HEK293 (cell line): ENCODE measurements at regions not wholly inside any gene's neighbourhood (a gene's known extent, or its start where the extent isn't known, plus 50 kb on each side); places are given as distances from the start of the nearest gene placed in this dataset.

ENCODE experiments used
- CTCF ChIA-PET: fragments of 350-600 bp; formaldehyde crosslinking; extraction: SDS; loops from one replicate; lab custom pipeline; 2021; ENCODE audit warnings: antibody characterized with exemption; lab: Yijun Ruan, JAX
- POLR2A ChIA-PET: fragments of 300-600 bp; formaldehyde crosslinking; extraction: SDS; loops from one replicate; lab custom pipeline; 2020; ENCODE audit warnings: antibody characterized with exemption, inconsistent platforms; lab: Yijun Ruan, JAX
- H3K27ac ChIP-seq: fragments of 200-500 bp; sonication (Bioruptor generic); 2 replicates; pipeline ENCODE4 v1.5.1; 2014; ENCODE audit warnings: low read depth, low read length, control low read depth, inconsistent platforms; ENCODE audit errors: extremely low read depth
- H3K36me3 ChIP-seq, 2 experiments: fragments of 200-500 bp in 1 of 2; sonication (Bioruptor generic) in 1 of 2; 1 replicate in 1 of 2; 2 replicates in 1 of 2; pipeline ENCODE4 v1.5.1; 2014 to 2017; ENCODE audit warnings: inconsistent platforms in 2 of 2, low read length in 2 of 2; ENCODE audit not compliant: control insufficient read depth in 2 of 2, insufficient read depth in 1 of 2
- H3K4me1 ChIP-seq: fragments of 200-500 bp; sonication (Bioruptor generic); 2 replicates; pipeline ENCODE4 v1.5.1; 2014; ENCODE audit warnings: mild to moderate bottlenecking, low read length, inconsistent platforms; ENCODE audit not compliant: control insufficient read depth, insufficient read depth
- H3K4me3 ChIP-seq: 2 replicates; pipeline ENCODE4 v1.5.1; 2011; ENCODE audit warnings: low read depth, mild to moderate bottlenecking, control low read depth, low read length, moderate library complexity
- H3K9me3 ChIP-seq: fragments of 200-500 bp; sonication (Bioruptor generic); 2 replicates; pipeline ENCODE4 v1.5.1; 2014; ENCODE audit warnings: low read depth, low read length, inconsistent platforms; ENCODE audit not compliant: control insufficient read depth, insufficient read depth
- GLIS1 ChIP-seq: fragments of 450-650 bp; formaldehyde crosslinking; IDR thresholded peaks from 2 replicates; pipeline ENCODE4 v1.5.1; 2016; ENCODE audit warnings: missing biosample characterization, missing genetic modification characterization
- GLIS2 ChIP-seq: fragments of 450-650 bp; formaldehyde crosslinking; IDR thresholded peaks from 2 replicates; pipeline ENCODE4 v1.5.1; 2016; ENCODE audit warnings: missing biosample characterization, missing genetic modification characterization
- HOXC10 ChIP-seq: sonication (generic); formaldehyde crosslinking; IDR thresholded peaks from 2 replicates; pipeline ENCODE4 v1.8.1; 2023; ENCODE audit warnings: mild to moderate bottlenecking, missing genetic modification reagents
- KLF10 ChIP-seq: fragments of 450-650 bp; IDR thresholded peaks from 2 replicates; pipeline ENCODE4 v1.5.1; 2018; ENCODE audit warnings: missing biosample characterization, mild to moderate bottlenecking, missing genetic modification characterization
- KLF16 ChIP-seq: fragments of 450-650 bp; formaldehyde crosslinking; IDR thresholded peaks from 2 replicates; pipeline ENCODE4 v1.5.1; 2017; ENCODE audit warnings: missing biosample characterization, missing genetic modification characterization
- KLF7 ChIP-seq: fragments of 450-650 bp; formaldehyde crosslinking; IDR thresholded peaks from 2 replicates; pipeline ENCODE4 v1.5.1; 2016; ENCODE audit warnings: missing biosample characterization, missing genetic modification characterization, borderline replicate concordance
- KLF9 ChIP-seq: fragments of 450-650 bp; formaldehyde crosslinking; IDR thresholded peaks from 2 replicates; pipeline ENCODE4 v1.5.1; 2016; ENCODE audit warnings: missing biosample characterization, missing genetic modification characterization, low read depth
- PRDM1 ChIP-seq: fragments of 450-650 bp; formaldehyde crosslinking; IDR thresholded peaks from 2 replicates; pipeline ENCODE4; 2016; ENCODE audit warnings: missing biosample characterization, missing genetic modification characterization
- TCF7L2 ChIP-seq: IDR thresholded peaks from 2 replicates; pipeline ENCODE4 v1.6.1; 2011; ENCODE audit warnings: low read depth, mild to moderate bottlenecking, inconsistent platforms, low read length, moderate library complexity, borderline replicate concordance
- WT1 ChIP-seq: fragments of 450-650 bp; formaldehyde crosslinking; IDR thresholded peaks from 2 replicates; pipeline ENCODE4 v1.5.1; 2016; ENCODE audit warnings: missing biosample characterization, missing genetic modification characterization
- ZNF112 ChIP-seq: fragments of 450-650 bp; formaldehyde crosslinking; IDR thresholded peaks from 2 replicates; pipeline ENCODE4 v1.5.0; 2017; ENCODE audit warnings: missing biosample characterization, missing genetic modification characterization
- ZNF133 ChIP-seq: fragments of 450-650 bp; formaldehyde crosslinking; IDR thresholded peaks from 2 replicates; pipeline ENCODE4 v1.5.1; 2016; ENCODE audit warnings: missing biosample characterization, missing genetic modification characterization
- ZNF266 ChIP-seq: fragments of 450-650 bp; formaldehyde crosslinking; IDR thresholded peaks from 2 replicates; pipeline ENCODE4 v1.5.1; 2016; ENCODE audit warnings: missing biosample characterization, missing genetic modification characterization, low read depth
- ZNF416 ChIP-seq: fragments of 450-650 bp; formaldehyde crosslinking; IDR thresholded peaks from 2 replicates; pipeline ENCODE4 v1.5.1; 2016; ENCODE audit warnings: missing biosample characterization, missing genetic modification characterization
- ZNF473 ChIP-seq: fragments of 450-650 bp; formaldehyde crosslinking; IDR thresholded peaks from 2 replicates; pipeline ENCODE4 v1.5.1; 2017; ENCODE audit warnings: missing biosample characterization, missing genetic modification characterization
- ZNF48 ChIP-seq: fragments of 450-650 bp; formaldehyde crosslinking; IDR thresholded peaks from 2 replicates; pipeline ENCODE4 v1.5.1; 2016; ENCODE audit warnings: missing biosample characterization, missing genetic modification characterization
- ZNF510 ChIP-seq: fragments of 450-650 bp; formaldehyde crosslinking; IDR thresholded peaks from 2 replicates; pipeline ENCODE4 v1.5.1; 2018; ENCODE audit warnings: mild to moderate bottlenecking, missing genetic modification characterization, missing biosample characterization; ENCODE audit not compliant: insufficient replicate concordance
- ZNF544 ChIP-seq: fragments of 450-650 bp; formaldehyde crosslinking; IDR thresholded peaks from 2 replicates; pipeline ENCODE4 v1.5.0; 2017; ENCODE audit warnings: missing biosample characterization, missing genetic modification characterization
- ZNF600 ChIP-seq: fragments of 450-650 bp; formaldehyde crosslinking; IDR thresholded peaks from 2 replicates; pipeline ENCODE4 v1.5.1; 2016; ENCODE audit warnings: missing biosample characterization, missing genetic modification characterization
- ZNF785 ChIP-seq: fragments of 450-650 bp; formaldehyde crosslinking; IDR thresholded peaks from 2 replicates; pipeline ENCODE4 v1.5.1; 2016; ENCODE audit warnings: missing biosample characterization, missing genetic modification characterization
- ZSCAN16 ChIP-seq: fragments of 450-650 bp; formaldehyde crosslinking; IDR thresholded peaks from 2 replicates; pipeline ENCODE4 v1.5.1; 2016; ENCODE audit warnings: missing biosample characterization, missing genetic modification characterization
- TF ChIP-seq, protein P1 (sequence below): fragments of 450-650 bp; formaldehyde crosslinking; IDR thresholded peaks from 2 replicates; pipeline ENCODE4 v1.5.1; 2016; ENCODE audit warnings: missing biosample characterization, missing genetic modification characterization
- TF ChIP-seq, protein P2 (sequence below): fragments of 450-650 bp; formaldehyde crosslinking; IDR thresholded peaks from 2 replicates; pipeline ENCODE4 v1.5.1; 2017; ENCODE audit warnings: missing biosample characterization, mild to moderate bottlenecking, missing genetic modification characterization, moderate library complexity
- TF ChIP-seq, protein P3 (sequence below): fragments of 450-650 bp; formaldehyde crosslinking; optimal IDR thresholded peaks from 2 replicates; pipeline ENCODE3; 2016; ENCODE audit warnings: missing biosample characterization, mild to moderate bottlenecking, missing genetic modification characterization
- TF ChIP-seq, protein P4 (sequence below): fragments of 450-650 bp; formaldehyde crosslinking; IDR thresholded peaks from 2 replicates; pipeline ENCODE4 v1.5.1; 2017; ENCODE audit warnings: missing biosample characterization, missing genetic modification characterization

DNA sequence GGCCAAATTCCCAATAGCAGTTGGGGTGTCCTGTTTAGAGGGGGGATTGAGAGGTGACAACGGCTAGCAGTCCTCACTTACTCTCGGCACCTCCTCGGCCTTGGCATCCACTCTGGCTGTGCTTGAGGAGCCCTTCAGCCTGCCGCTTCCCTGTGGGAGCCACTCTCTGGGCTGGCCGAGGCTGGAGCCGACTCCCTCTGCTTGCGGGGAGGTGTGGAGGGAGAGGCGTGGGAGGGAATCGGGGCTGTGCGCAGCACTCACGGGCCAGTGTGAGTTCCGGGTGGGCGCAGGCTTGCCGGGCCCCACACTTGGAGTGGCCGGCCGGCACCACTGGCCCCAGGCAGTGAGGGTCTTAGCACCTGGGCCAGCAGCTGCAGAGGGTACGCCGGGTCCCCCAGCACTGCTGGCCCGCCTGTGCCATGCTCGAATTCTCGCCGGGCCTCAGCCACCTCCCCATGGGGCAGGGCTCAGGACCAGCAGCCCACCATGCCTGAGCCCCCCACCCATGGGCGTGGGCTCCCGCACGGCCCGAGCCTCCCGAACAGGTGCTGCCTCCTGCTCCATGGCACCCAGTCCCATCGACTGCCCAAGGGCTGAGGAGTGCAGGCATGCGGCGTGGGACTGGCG lies 705.9 kb upstream of the ZNF804A start:
- Histone ChIP-seq H3K4me1 (no peaks in the 10 kb centered on the region), H3K36me3 (no peaks in the 10 kb centered on the region), H3K4me3 (no peak overlapping the region), H3K9me3 (no peaks in the 10 kb centered on the region), H3K27ac (no peak overlapping the region)
- ChIA-PET POLR2A (no interaction called here), CTCF (no interaction called here)
- TF ChIP-seq PRDM1 (tag by site-specific recombination) (no peak), ZNF416 (tag by site-specific recombination) (no peak), KLF10 (tag by site-specific recombination) (no peak), ZNF48 (tag by site-specific recombination) (no peak), ZNF133 (no peak), WT1 (tag by site-specific recombination) (no peak), KLF16 (tag by site-specific recombination) (no peak), ZNF510 (tag by site-specific recombination) (no peak), GLIS2 (no peak), ZNF785 (tag by site-specific recombination) (no peak), GLIS1 (tag by site-specific recombination) (no peak), KLF9 (tag by site-specific recombination) (no peak), HOXC10 (no peak), ZNF473 (tag by site-specific recombination) (no peak), ZNF544 (tag by site-specific recombination) (no peak)
- TF ChIP-seq, protein P1, sequence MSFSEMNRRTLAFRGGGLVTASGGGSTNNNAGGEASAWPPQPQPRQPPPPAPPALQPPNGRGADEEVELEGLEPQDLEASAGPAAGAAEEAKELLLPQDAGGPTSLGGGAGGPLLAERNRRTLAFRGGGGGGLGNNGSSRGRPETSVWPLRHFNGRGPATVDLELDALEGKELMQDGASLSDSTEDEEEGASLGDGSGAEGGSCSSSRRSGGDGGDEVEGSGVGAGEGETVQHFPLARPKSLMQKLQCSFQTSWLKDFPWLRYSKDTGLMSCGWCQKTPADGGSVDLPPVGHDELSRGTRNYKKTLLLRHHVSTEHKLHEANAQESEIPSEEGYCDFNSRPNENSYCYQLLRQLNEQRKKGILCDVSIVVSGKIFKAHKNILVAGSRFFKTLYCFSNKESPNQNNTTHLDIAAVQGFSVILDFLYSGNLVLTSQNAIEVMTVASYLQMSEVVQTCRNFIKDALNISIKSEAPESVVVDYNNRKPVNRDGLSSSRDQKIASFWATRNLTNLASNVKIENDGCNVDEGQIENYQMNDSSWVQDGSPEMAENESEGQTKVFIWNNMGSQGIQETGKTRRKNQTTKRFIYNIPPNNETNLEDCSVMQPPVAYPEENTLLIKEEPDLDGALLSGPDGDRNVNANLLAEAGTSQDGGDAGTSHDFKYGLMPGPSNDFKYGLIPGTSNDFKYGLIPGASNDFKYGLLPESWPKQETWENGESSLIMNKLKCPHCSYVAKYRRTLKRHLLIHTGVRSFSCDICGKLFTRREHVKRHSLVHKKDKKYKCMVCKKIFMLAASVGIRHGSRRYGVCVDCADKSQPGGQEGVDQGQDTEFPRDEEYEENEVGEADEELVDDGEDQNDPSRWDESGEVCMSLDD (tag by site-specific recombination), result no peak
- TF ChIP-seq, protein P2, sequence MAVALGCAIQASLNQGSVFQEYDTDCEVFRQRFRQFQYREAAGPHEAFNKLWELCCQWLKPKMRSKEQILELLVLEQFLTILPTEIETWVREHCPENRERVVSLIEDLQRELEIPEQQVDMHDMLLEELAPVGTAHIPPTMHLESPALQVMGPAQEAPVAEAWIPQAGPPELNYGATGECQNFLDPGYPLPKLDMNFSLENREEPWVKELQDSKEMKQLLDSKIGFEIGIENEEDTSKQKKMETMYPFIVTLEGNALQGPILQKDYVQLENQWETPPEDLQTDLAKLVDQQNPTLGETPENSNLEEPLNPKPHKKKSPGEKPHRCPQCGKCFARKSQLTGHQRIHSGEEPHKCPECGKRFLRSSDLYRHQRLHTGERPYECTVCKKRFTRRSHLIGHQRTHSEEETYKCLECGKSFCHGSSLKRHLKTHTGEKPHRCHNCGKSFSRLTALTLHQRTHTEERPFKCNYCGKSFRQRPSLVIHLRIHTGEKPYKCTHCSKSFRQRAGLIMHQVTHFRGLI, result no peak

DNA sequence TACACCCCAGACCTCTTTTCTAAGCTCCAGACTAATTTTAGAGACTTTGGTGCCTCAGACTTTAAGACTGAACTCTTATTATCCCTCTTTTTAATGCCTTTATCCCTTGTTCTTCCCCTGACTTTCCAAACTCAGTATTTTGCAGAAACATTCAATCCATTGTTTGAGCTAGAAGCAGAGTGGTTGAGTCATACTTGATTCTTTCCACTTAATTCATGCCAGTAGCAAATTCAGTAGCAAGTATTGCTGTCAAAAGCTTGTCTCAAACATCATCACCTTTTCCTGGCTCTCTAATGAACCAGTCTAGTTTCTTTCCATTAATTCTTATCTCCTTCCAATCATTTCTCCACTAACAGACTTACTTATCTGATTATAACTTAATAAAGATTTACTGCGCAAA lies 699.7 kb upstream of the ZNF804A start:
- no peaks in the 10 kb centered on the region for H3K36me3 ChIP-seq
- H3K4me1 ChIP-seq, result no peaks in the 10 kb centered on the region
- TF ChIP-seq KLF16 (tag by site-specific recombination) (no peak), ZSCAN16 (no peak)
- POLR2A ChIA-PET, result no interaction called here
- H3K4me3 ChIP-seq, result no peak overlapping the region
- CTCF ChIA-PET, result interaction anchor here (0.6 kb wide), 1 partner anchor 146 kb away, joined by 3 read pairs; no protein-coding TSS in a partner anchor
- H3K27ac ChIP-seq, result no peak overlapping the region
- no peaks in the 10 kb centered on the region for H3K9me3 ChIP-seq

DNA sequence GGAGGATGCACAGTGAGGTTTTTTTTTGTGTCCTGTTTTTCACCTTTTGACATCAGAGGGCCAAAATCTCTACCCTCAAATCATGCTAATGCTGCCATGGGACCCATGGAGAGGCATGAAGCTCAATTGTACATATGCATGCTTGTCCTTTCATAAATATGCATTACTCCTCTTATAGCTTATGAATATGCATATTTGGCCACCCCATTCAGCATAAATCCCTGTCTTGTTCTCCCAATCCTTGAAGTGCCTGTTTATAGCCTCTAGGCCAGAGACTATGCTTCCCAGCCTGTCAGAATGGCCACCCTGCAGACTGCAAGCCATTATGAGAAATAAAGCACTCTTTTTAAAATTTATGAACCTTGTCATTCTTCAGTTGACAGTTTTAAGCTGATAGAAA lies 696.4 kb upstream of the ZNF804A start:
- POLR2A ChIA-PET, result no interaction called here
- CTCF ChIA-PET, result no interaction called here
- Histone ChIP-seq H3K4me3 (no peak overlapping the region), H3K9me3 (no peaks in the 10 kb centered on the region), H3K27ac (no peak overlapping the region), H3K36me3 (no peaks in the 10 kb centered on the region), H3K4me1 (no peaks in the 10 kb centered on the region)
- TF ChIP-seq ZNF785 (tag by site-specific recombination) (no peak), KLF7 (tag by site-specific recombination) (no peak), ZNF266 (no peak), ZNF600 (no peak), ZNF112 (no peak), TCF7L2 (no peak)
- TF ChIP-seq, protein P3, sequence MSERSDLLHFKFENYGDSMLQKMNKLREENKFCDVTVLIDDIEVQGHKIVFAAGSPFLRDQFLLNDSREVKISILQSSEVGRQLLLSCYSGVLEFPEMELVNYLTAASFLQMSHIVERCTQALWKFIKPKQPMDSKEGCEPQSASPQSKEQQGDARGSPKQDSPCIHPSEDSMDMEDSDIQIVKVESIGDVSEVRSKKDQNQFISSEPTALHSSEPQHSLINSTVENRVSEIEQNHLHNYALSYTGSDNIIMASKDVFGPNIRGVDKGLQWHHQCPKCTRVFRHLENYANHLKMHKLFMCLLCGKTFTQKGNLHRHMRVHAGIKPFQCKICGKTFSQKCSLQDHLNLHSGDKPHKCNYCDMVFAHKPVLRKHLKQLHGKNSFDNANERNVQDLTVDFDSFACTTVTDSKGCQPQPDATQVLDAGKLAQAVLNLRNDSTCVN (tag by site-specific recombination), result no peak
- TF ChIP-seq, protein P4, sequence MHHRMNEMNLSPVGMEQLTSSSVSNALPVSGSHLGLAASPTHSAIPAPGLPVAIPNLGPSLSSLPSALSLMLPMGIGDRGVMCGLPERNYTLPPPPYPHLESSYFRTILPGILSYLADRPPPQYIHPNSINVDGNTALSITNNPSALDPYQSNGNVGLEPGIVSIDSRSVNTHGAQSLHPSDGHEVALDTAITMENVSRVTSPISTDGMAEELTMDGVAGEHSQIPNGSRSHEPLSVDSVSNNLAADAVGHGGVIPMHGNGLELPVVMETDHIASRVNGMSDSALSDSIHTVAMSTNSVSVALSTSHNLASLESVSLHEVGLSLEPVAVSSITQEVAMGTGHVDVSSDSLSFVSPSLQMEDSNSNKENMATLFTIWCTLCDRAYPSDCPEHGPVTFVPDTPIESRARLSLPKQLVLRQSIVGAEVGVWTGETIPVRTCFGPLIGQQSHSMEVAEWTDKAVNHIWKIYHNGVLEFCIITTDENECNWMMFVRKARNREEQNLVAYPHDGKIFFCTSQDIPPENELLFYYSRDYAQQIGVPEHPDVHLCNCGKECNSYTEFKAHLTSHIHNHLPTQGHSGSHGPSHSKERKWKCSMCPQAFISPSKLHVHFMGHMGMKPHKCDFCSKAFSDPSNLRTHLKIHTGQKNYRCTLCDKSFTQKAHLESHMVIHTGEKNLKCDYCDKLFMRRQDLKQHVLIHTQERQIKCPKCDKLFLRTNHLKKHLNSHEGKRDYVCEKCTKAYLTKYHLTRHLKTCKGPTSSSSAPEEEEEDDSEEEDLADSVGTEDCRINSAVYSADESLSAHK, result no peak
